Thoracic aorta (tissue), 2 donors: ENCODE measurements at regions not wholly inside any gene's neighbourhood (a gene's known extent, or its start where the extent isn't known, plus 50 kb on each side); places are given as distances from the start of the nearest gene placed in this dataset.

Source experiments
- ATAC-seq: fragments of 150-250 bp; one replicate; pipeline ENCODE4 v1.8.0; 2017; ENCODE audit warnings: low read depth; ENCODE audit not compliant: insufficient number of reproducible peaks, low FRiP score
- DNase-seq: peaks from one replicate; pipeline ENCODE4 v3.0.0-alpha.2; 2020; ENCODE audit warnings: low spot score
- H3K27ac ChIP-seq, 2 donors: fragments of 200-600 bp; sonication (generic); 1 replicate in 1 of 2; 2 replicates in 1 of 2; pipeline ENCODE4 v1.5.1; 2016; ENCODE audit warnings: mild to moderate bottlenecking in 2 of 2, moderate library complexity in 2 of 2
- H3K27me3 ChIP-seq: fragments of 200-600 bp; sonication (generic); replicated peaks from 2 replicates; pipeline ENCODE4 v1.6.0; 2016; ENCODE audit warnings: mild to moderate bottlenecking; ENCODE audit not compliant: insufficient read depth
- H3K36me3 ChIP-seq: fragments of 200-600 bp; sonication (generic); one replicate; pipeline ENCODE4 v1.5.1; 2016
- H3K4me1 ChIP-seq, 2 donors: fragments of 200-600 bp; sonication (generic); 1 replicate in 1 of 2; 2 replicates in 1 of 2; pipeline versions ENCODE4 v1.5.1 to v1.6.0; 2016; ENCODE audit warnings: low read depth in 2 of 2, mild to moderate bottlenecking in 1 of 2; ENCODE audit not compliant: control insufficient read depth in 1 of 2
- H3K4me3 ChIP-seq: fragments of 200-600 bp; sonication (generic); 2 replicates; pipeline ENCODE4 v1.5.1; 2016; ENCODE audit warnings: mild to moderate bottlenecking
- H3K9me3 ChIP-seq: fragments of 200-600 bp; sonication (generic); 2 replicates; pipeline ENCODE4 v1.5.1; 2016
- TF ChIP-seq, protein P1 (sequence below): fragments of 200-600 bp; sonication (generic); IDR thresholded peaks from one replicate; pipeline ENCODE4 v1.5.1; 2019; ENCODE audit warnings: antibody characterized with exemption

DNA sequence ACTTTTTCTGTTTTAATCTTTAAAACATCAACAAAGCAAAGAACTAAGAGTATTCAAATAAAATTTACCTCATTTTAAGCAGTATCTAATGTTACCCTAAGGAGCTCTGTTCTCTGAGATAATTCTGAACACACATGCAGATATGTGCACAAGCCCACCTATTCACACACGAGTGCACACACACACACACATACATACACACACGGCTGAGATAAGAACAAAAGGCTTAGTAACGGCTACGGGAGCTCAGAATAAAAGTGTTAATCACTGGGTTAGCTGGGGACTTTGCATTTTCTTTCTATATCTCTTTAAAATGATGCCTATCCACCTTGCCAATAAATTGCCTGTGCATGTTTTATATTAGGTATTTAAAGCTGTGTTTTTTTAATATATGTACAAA, 1096.3 kb downstream of the GALC start:
- DNase-seq (no peak), ATAC-seq (no peak)
- H3K27ac ChIP-seq = no peak overlapping the region
- no peaks in the 10 kb centered on the region for H3K4me1 ChIP-seq
- H3K9me3 ChIP-seq = no peaks in the 10 kb centered on the region
- H3K27me3 ChIP-seq = no peaks in the 10 kb centered on the region
- no peak overlapping the region for H3K4me3 ChIP-seq
- TF ChIP-seq, protein P1, sequence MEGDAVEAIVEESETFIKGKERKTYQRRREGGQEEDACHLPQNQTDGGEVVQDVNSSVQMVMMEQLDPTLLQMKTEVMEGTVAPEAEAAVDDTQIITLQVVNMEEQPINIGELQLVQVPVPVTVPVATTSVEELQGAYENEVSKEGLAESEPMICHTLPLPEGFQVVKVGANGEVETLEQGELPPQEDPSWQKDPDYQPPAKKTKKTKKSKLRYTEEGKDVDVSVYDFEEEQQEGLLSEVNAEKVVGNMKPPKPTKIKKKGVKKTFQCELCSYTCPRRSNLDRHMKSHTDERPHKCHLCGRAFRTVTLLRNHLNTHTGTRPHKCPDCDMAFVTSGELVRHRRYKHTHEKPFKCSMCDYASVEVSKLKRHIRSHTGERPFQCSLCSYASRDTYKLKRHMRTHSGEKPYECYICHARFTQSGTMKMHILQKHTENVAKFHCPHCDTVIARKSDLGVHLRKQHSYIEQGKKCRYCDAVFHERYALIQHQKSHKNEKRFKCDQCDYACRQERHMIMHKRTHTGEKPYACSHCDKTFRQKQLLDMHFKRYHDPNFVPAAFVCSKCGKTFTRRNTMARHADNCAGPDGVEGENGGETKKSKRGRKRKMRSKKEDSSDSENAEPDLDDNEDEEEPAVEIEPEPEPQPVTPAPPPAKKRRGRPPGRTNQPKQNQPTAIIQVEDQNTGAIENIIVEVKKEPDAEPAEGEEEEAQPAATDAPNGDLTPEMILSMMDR = no peak
- no peaks in the 10 kb centered on the region for H3K36me3 ChIP-seq

DNA sequence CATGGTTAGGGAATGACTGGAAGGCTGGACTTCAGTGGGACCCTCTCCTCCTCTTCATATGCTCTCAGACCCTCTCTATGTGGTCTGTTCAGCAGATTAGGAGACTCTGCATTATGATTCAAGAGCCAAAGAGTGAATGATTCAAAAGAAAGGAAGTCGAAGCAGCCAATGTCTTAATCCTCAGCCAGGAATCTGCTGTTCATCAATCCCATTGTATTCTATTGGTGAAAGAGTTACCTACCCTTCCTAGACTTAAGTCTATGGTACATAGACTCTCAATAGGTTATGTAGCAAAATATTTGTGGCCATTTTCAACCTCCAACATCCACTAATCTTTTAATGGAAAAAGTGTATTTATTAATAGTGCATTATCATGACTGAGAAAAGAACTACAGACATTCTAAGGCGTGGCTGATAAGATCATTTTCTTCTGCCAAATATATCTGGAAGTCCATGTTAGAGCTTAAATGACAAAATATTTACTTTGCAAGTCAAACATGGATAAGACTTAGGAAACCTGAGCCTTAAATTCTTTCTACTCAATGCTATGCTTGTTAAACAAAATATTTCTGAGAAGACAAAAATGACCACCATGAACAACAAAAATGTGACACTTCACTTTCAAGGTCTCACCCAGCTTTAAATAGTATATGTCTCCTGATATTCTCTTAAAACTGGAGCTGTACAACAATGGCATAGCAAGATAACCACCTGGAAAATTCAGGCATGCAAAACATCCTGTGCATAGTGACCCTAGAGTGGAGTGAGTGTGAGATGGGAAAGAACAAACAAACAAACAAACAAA, 1100.6 kb downstream of the GALC start:
- ATAC-seq (no peak), DNase-seq (no peak)
- TF ChIP-seq, protein P1 = no peak
- H3K4me3 ChIP-seq = no peak overlapping the region
- H3K4me1 ChIP-seq = no peaks in the 10 kb centered on the region
- H3K27ac ChIP-seq = no peak overlapping the region
- H3K27me3 ChIP-seq = no peaks in the 10 kb centered on the region
- no peaks in the 10 kb centered on the region for H3K36me3 ChIP-seq
- H3K9me3 ChIP-seq = no peaks in the 10 kb centered on the region

DNA sequence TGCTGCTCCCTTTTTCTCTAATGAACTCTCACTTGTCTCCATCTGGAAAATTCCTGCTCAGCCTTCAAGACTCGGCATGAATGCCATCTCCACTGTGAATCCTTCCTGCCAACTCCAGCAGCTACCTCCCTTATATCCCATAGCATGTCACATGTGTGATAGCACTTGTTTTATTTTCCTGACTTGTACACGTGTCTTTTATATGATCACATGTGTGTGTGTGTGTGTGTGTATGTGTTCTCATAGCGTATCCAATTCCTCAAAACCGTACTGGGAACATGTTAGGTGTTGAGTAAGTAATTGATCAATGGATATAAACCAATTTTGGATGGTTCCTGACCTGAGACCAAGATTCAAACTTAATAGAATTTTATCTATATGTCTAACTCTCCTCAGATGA, 1107.7 kb downstream of the GALC start:
- Histone ChIP-seq H3K27me3 (no peaks in the 10 kb centered on the region), H3K36me3 (no peaks in the 10 kb centered on the region), H3K9me3 (no peaks in the 10 kb centered on the region), H3K4me1 (no peaks in the 10 kb centered on the region), H3K27ac (no peak overlapping the region), H3K4me3 (no peak overlapping the region)
- DNase-seq (no peak), ATAC-seq (no peak)
- TF ChIP-seq, protein P1 = no peak

DNA sequence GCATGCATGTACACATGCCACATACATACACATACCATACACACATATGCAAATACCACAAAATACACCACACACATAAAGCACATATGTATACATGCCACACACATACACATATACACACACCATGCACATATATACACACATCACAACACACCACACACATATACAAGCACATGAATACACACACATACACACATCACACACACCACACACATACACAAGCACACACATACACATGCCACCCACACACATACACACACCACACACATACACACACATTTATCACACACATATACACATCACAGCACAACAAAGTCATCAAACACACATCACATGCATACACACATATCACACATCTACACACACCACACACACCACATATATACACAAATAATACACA, 1108.5 kb downstream of the GALC start:
- H3K4me1 ChIP-seq = no peaks in the 10 kb centered on the region
- H3K27me3 ChIP-seq = no peaks in the 10 kb centered on the region
- no peak overlapping the region for H3K27ac ChIP-seq
- H3K4me3 ChIP-seq = no peak overlapping the region
- TF ChIP-seq, protein P1 = no peak
- DNase-seq (no peak), ATAC-seq (no peak)
- no peaks in the 10 kb centered on the region for H3K9me3 ChIP-seq
- H3K36me3 ChIP-seq = no peaks in the 10 kb centered on the region

DNA sequence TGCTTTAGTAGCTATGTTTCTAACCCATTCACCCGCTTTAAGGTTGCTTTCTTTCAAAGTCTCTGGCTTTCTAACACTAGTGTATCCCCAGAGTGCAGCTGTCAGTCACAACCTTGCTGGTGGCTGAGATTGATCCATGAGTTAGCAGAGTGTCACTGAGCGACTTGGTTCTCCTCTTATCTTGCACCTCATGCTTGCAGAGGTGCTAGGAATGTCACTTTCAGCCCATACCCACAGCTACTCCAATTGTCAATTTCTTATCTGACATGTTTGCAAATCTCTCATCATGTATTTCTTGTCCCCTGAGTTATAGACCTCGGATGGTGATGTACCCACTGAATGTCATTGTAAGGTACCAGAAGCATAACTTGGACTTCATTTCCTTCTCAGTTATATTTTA, 1110.2 kb downstream of the GALC start:
- Histone ChIP-seq H3K27me3 (no peaks in the 10 kb centered on the region), H3K27ac (no peak overlapping the region), H3K9me3 (no peaks in the 10 kb centered on the region), H3K36me3 (no peaks in the 10 kb centered on the region), H3K4me1 (no peaks in the 10 kb centered on the region), H3K4me3 (no peak overlapping the region)
- no peak for ATAC-seq
- no peak for DNase-seq
- TF ChIP-seq, protein P1 = no peak
